ENCODE measurements at regions not wholly inside any gene's neighbourhood (a gene's known extent, or its start where the extent isn't known, plus 50 kb on each side); places are given as distances from the start of the nearest gene placed in this dataset.

GRCh38 chr10:78591066-78591465, 477.7 kb upstream of the ZMIZ1 start:
- no peak for TF ChIP-seq FOXM1 (IDR thresholded peaks at IDR 0.05; ENCODE audit: borderline replicate concordance)
- no peak for TF ChIP-seq HDGF (IDR thresholded peaks at IDR 0.05; ENCODE audit: borderline replicate concordance)
- no peak for TF ChIP-seq LEF1 (IDR thresholded peaks at IDR 0.05; ENCODE audit: borderline replicate concordance)
- no peak for TF ChIP-seq NFRKB (IDR thresholded peaks at IDR 0.05)
- no peak for TF ChIP-seq FOXK2 (IDR thresholded peaks at IDR 0.05)
- no peak for TF ChIP-seq L3MBTL2 (conservative IDR thresholded peaks at IDR 0.05)
- no peak for TF ChIP-seq BHLHE40 (IDR thresholded peaks at IDR 0.05; ENCODE audit: borderline replicate concordance)
- TF ChIP-seq SP1 (IDR thresholded peaks at IDR 0.05): no peak
- no peak for TF ChIP-seq PKNOX1 (IDR thresholded peaks at IDR 0.05)

Measured in HEK293T (cell line).